ENCODE measurements at regions not wholly inside any gene's neighbourhood (a gene's known extent, or its start where the extent isn't known, plus 50 kb on each side); places are given as distances from the start of the nearest gene placed in this dataset.

GRCh38 chr3:54008099-54008498 is 114.3 kb upstream of the CACNA2D3 start (continued):
- TF ChIP-seq ZBTB9 (CRISPR knock-in tag; IDR thresholded peaks at IDR 0.05): no peak
- TF ChIP-seq ZNF740 (CRISPR knock-in tag; IDR thresholded peaks at IDR 0.05): no peak
- no peak for TF ChIP-seq ZNF740 (tag; IDR thresholded peaks at IDR 0.05)
- no peak for TF ChIP-seq MLLT1 (IDR thresholded peaks at IDR 0.05)
- no peak for TF ChIP-seq HMBOX1 (IDR thresholded peaks at IDR 0.05)
- no peak for TF ChIP-seq HMGN3 (IDR thresholded peaks at IDR 0.05; ENCODE audit: borderline replicate concordance, extremely low read depth, insufficient read length, low read depth, low read length)
- TF ChIP-seq ZBTB49 (CRISPR knock-in tag; IDR thresholded peaks at IDR 0.05; ENCODE audit: borderline replicate concordance): no peak
- TF ChIP-seq NELFE (IDR thresholded peaks at IDR 0.05; ENCODE audit: insufficient read depth, insufficient read length): no peak

Data from K562 (cell line).